ENCODE measurements at regions not wholly inside any gene's neighbourhood (a gene's known extent, or its start where the extent isn't known, plus 50 kb on each side); places are given as distances from the start of the nearest gene placed in this dataset.
A peak's percentile ranks its signal among the peaks of the same experiment; 100 is the strongest.

DNA sequence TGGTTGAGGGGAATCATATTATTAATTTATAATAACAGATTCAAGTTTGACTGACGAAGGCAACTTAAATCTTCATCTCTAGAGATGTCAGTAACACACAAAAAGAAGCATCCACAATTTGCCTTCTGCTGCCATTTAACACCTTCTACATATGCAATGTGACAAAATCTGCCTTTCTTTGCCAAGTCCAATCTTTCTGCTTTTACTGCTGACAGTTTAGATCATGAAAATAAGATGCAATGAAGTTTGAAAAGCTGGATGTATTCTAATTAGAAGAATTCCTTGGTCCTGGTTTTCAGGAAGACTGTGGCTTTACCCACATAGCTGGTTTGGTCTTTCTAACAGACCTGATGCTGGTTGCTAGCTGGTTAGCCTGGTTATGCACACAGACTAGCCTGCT, 178.9 kb downstream of the ACER2 start:
- no peak for DNase-seq

GRCh38 chr9:19583890-19584289, 175.1 kb downstream of the ACER2 start:
- DNase-seq = no peak

GRCh38 chr9:19577411-19577810, 168.6 kb downstream of the ACER2 start:
- no peak for DNase-seq

- no peak for DNase-seq
Observed at GRCh38 chr9:19568946-19569345, 160.1 kb downstream of the ACER2 start.

DNA sequence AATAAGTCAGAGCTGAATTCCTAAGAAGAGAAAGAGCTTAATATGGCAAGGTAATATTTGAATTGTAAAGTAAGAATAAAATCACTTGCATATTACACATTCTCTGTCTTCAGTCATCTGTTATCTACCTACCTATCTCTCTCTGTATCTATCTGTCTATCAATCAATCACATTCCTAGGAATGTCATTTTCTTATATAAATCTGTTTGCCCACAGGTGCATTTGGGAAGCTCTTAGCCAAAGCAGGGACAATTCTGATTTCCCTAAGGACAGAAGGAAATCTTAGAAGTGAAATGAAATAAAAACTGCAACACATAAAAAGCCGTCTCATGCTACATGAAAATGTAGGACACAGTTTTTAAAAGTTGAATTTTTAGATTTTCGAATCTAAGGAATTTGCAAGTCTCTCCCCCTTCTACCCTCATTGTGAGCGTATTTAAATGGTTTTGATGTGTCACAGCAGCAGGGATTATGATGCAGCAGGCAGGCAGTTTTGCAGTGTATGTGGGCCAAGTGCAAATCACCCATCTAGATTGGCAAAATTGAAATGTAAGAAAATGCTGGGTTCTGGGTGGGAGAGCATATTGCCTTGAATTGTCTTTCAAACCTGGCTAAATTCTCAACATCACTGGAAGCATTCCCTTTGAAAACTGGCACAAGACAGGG, 155.7 kb downstream of the ACER2 start:
- DNase-seq = no peak

- DNase-seq = no peak
Observed at GRCh38 chr9:19555214-19555613, 146.4 kb downstream of the ACER2 start.

DNA sequence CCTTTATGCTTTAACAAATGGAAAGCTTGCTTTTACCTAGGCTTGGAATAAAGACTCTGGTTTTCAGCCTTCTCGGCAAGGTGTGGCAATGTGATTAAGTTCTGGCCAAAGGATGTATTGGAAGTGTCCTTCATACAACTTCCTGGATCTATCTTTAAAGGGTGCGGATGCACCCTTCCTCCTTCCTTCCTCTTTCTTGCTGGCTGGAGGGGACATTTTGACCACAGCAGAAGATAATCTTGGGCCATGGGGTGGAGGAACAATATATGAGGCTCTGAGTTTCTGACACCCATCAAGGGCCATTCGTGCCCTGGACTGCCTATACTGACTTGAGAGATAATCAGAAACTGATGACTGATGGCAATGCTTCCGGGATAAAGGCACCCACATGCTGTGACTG, 145.7 kb downstream of the ACER2 start:
- no peak for DNase-seq

DNA sequence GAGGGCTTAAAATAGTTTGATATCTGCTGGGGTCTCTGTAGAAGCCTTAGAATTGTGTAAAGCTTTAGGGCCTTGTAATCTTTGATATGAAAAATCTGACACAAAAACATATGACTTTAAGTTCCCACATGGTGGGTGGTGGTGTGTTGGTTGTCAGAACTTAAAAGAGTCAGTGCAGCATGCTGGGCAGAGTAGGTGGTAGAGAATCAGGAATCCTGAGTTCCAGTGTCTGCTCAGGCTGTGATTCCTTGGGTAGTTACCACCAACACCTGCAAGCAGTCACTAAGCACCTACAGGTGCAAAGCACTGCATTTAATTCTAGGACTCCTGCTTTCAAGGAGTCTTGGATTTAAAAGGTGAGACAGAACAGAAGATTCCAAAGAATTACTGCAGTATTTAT, 144.6 kb downstream of the ACER2 start:
- no peak for DNase-seq

DNA sequence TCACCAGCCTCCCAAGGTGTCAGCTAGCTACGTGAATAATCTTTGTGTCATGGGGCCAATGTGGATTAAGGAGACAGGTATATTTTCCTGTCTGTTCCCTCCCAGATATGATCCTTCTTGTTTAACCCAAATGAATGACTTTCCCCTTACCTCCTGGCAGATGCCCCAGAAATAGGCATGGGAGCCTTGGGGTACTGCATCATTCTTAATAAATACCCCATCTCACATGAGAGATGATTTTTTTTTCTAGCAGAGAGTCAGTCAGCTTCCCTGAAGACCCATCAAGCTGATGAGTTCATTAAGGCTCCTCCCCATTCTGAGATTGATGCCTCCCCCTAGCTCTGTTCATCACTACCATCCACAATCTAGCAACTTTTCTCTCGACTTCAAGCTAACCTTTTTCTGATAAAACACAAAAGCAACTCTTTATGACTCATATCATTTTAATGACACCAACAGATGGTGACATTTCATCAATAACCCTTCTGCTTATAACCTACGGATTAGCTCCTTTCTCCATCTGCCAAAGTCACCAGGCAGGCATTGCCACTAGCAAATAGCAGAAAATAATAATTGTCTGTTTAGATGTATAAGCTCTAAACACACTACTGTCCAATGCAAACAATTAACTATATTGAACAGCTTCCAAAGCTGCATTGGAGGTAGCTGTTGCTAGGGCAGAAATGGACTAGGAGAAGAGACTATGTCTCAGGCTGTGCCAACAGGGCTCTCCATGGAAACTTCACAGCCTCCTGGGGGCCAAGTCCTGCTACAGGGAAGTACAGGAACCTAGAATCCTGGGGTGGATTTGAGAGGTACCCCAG, 143.7 kb downstream of the ACER2 start:
- DNase-seq = no peak

DNA sequence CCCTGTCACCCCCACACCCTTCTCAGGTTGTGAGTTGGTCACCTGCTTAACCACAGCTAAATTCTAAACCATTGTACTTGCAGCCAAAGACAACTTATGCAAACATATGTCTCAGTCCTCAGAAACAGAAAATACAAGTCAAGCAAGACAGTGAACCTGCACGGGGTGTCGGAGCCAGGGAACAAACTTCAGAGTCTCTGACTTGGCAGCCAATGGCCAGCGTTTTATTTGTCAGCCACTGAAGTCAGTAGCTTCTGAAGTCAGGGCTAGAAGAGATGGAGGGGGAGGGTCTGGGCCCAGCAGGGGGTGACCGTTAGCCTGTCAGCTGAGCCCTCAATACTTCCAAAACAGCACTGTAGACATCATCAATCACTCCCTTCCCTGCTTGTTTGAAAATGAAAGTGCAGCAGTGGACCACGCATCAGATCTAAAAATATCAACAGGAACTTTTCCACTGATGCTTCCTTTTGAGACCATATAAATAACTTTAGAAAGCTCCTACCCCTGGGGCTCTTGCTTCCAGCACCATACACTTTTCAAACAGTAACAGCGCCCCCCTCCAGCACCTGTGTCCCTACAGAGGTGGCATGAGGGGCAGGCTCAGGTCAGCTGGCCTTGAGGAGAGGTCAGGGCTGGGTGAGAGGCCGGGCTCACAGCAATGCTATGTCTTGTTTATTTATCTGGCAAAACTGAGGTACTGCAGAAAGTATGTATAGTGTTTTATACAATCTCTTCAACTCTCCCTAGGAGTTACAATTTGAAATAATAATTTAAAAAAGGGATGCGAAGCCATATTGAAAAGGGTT, 142.5 kb downstream of the ACER2 start:
- no peak for DNase-seq

DNA sequence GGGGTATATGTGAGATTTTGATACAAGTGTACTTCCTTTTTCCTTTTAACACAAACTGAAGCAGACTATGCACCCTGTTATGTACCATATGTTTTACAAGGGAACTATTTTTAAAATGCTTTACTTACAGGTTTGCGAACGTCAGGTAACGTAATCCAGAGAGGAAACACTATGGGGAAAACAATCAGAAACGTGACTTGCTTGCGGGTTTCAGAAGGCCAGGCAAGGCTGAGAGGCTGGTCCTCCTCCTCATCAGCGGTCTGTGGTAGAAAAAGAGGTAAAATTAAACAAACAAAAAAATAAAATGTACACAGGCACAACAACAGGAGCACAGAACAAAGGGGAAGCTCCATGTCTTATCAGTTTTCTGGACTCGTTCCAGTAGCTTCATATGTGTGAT, 141.2 kb downstream of the ACER2 start:
- DNase-seq = no peak

DNA sequence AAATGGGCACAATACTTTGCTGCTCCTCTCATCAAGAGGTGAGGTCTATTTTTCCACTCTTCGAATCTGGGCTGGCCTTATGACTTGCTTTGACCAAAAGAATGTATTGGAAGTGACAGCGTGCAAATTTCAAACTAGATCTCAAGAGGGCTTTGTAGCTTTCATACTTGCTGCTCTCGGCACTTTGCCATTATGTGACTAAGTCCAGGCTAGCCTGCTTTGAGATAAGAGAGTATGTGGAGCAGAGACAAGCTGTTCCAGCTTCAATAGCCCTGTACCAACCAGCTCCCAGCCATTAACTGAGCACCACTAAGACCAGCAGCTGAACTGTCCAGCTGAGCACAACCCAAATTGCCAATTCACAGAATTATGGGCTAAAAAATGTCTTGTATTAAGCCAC, 124.6 kb downstream of the ACER2 start:
- DNase-seq = no peak

DNA sequence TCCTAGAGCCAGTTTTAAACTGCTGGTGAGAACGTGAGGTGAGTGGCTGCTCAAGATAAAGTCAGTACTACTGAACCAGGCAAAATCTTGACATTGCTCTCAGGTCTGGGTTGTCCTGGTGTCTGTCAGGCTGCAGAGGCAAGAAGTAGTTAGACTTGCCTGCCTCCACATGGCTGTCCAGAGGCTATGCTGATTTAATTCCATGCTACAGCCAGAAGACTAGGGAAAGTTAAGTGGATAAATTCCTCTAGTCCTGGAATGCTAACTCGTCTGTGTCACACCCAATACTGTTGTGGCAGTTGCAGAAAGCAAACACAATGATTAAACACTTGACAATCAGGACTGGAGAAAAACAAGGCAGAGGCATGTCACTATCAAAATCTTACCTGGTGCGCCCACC, 118.9 kb downstream of the ACER2 start:
- DNase-seq = no peak

- no peak for DNase-seq
Observed at GRCh38 chr9:19522558-19522957, 113.7 kb downstream of the ACER2 start.

- DNase-seq = no peak
Observed at GRCh38 chr9:19521205-19521604, 112.4 kb downstream of the ACER2 start.

GRCh38 chr9:19517202-19517942, 108.6 kb downstream of the ACER2 start:
- peak; percentile 15 for DNase-seq

DNA sequence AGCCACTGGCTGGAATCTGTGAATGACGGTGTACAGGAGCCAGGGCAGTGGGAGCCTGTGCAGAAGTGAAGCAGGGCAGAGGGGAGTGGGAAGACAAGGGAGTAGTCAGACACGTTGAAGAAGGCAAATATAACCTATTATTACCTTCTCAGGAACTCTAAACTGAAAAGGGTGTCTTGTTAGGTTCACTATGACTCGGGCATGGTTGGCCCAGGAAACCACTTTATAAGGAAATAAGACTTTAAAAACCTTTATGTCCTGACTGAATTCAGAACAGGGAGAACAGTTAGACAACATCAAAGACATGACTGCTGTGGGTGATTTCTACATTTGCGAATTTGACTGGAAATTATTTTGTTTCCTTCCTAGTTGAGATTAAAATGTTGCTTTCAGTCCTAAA, 107.5 kb downstream of the ACER2 start:
- DNase-seq = peak; percentile 14

DNA sequence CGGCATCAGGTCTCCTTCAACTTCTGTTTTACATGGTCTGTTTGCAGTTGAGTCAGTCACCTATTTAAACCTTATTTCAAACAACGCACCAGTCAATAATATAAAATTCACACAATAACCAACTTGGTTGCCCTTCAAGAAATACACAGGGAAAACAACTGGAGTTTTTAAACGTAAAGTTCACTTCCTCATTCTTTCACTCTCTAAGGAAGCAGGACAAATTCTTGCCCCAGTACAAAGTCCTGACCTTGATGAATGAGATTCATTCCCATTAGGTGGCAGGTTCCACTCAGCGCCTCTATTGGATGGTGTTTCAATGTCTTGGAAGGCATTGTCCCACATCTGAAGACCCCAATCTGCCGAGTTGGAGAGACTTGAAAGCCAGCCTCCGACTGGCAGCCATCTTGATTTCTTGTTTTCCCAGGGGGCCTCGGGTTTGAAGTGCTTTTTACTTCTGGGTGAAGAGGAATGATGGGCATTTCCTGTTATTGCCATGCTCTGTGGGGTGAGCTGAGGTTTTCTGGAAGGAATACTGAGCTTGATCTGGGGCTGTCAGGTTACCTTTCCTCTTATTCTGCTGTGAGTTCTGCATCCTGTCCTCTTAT, 105.0 kb downstream of the ACER2 start:
- no peak for DNase-seq

DNA sequence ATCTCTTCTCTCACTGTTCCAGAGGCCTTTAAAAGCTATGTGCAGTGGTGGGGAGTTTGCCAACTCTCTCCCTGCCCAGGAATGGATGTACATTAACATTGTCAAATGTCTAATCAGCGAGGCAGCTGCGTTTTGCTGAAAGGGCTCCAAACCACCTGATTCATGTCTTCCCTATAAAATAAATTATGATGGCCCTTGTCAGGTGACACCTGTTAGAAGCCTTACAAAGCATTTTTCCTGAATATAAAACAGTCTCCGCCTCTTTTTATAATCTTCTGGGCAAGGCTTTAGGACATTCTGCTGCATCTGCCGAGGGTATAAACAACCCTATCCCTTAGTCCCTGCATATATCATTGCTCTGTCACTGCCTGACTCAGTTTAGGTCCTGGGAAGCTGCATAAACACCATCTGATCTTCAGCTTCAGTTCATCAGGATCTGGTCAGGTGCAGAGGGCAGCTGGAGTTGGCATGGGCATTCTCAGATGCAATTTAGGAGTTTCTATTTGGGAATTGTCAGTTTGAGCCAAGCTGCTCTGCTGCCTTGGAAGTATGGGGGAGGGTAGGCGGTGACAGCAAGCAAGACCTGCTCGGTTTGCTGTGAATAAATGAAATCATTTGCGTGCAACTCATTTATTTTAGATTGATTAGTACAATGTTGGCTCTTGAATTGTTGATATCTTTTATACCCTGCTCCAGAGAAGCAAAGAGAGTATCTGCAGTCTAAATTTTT, 103.5 kb downstream of the ACER2 start:
- no peak for DNase-seq

DNA sequence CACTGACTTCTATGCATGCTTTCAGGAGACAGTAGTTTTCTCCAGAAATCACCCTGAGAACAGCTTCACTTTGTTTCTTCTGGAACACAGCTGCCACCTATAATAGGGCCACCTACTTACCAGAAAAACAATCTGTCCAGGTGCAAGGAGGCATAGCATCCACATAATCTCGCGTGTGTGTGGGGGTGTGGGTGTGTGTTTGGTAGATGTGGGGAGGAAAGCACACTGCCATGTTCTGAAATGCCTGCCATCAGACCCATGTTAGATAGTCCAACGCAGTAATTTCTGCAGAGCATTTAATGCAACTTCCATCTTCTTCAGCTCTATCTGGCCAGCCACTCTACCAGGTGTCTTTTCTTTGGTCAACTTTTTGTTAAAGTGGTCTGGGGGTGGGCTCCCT, 102.9 kb downstream of the ACER2 start:
- DNase-seq = no peak

- DNase-seq = no peak
Observed at GRCh38 chr9:19510907-19511306, 102.1 kb downstream of the ACER2 start.

All from stimulated activated CD4-positive, alpha-beta T cell treated with anti-CD3 and anti-CD28 coated beads, Interleukin-15, amount 100 ng/mL, for 24 hours (primary cell).